Fibroblast of the conjunctiva (primary cell): ENCODE measurements at regions not wholly inside any gene's neighbourhood (a gene's known extent, or its start where the extent isn't known, plus 50 kb on each side); places are given as distances from the start of the nearest gene placed in this dataset.
"Not testable (repeated sequence)": the region's sequence is repeated elsewhere in the genome, so short reads cannot be mapped to it uniquely, and the experiment has no call there.

ENCODE experiments used
- DNase-seq: peaks from one replicate; pipeline ENCODE4 v3.0.0-alpha.2; 2010; ENCODE audit warnings: low read depth

GRCh38 chr2:219727771-219728429 is 100.5 kb downstream of the SLC4A3 start:
- no peak for DNase-seq

DNA sequence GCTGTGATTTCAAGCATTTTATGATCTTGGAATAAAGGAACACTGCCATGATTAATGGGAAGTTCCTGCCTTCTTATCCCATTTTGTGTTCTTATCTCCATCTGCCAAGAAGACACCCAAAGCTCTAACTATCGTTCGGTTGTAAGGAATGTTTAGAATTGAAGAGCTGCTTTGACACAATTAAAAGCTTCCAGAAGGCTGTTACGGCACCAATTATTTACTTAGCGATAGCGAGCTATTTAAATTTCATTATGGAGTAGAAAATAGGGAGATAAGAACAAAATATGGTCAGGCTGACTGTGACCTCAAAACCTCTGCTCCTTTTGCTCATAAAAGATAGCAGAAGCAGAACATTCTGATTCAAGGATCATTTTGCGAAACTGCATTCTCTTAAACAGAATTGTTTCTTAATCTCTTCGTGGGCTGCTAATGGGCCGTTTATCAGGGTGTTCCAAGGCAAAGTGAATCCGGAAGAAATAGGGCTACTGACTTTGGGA is 101.6 kb downstream of the SLC4A3 start:
- no peak for DNase-seq

GRCh38 chr2:219731173-219731572 is 103.7 kb downstream of the SLC4A3 start:
- no peak for DNase-seq

GRCh38 chr2:219733106-219733505 is 105.7 kb downstream of the SLC4A3 start:
- DNase-seq = no peak

- DNase-seq = no peak
Observed at GRCh38 chr2:219733746-219734145, 106.3 kb downstream of the SLC4A3 start.

- DNase-seq = peak; percentile 64
Observed at GRCh38 chr2:219736209-219736608, 108.8 kb downstream of the SLC4A3 start.

- DNase-seq = peak; percentile 6
Observed at GRCh38 chr2:219737270-219737691, 109.9 kb downstream of the SLC4A3 start.

DNA sequence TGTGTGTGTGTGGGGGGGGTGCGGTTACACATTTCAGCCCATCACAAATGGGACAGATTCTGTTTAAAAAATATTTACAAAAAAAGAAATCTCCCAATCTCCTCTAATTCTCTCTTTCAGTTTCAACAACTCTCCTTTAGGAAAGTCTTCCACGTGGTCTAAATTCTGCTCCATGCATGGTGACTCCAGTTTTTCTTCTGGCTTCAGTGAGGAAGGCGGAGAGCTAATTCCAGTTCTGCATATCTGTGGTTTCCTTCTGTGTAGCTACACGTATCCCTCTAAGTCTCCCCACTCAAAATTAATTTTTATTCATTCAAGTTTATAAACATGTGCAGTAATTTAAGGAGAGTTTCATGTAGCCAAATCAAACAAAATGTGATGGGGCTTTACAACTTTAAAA is 111.6 kb downstream of the SLC4A3 start:
- no peak for DNase-seq

DNA sequence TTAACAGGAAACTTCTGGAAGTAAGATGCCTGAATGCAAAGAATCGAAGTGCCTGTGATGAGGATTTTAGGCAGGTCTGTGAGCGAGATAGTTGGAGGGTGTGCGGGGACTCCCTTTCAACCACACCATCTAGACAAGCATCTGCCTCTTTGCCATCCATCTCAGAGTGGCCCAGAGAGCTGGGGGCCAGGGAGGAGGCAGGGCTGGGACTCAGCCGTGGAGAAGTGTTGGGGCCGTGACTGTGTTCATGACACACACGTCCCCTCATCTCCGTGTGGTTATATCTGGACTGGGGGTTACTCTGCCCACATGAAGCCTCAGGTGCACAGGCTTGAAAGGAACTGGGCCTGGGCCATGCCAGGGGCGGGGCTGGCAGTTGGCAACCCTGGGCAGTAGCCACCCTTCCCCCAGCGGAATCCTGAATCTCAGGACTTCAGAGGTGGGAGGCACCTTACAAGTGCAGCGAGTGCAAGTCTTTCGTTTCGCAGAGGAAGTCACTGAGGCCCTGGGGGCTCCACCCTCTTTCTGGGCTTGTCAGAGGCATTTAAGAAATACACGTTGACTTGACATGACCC is 112.5 kb downstream of the SLC4A3 start:
- no peak for DNase-seq

DNA sequence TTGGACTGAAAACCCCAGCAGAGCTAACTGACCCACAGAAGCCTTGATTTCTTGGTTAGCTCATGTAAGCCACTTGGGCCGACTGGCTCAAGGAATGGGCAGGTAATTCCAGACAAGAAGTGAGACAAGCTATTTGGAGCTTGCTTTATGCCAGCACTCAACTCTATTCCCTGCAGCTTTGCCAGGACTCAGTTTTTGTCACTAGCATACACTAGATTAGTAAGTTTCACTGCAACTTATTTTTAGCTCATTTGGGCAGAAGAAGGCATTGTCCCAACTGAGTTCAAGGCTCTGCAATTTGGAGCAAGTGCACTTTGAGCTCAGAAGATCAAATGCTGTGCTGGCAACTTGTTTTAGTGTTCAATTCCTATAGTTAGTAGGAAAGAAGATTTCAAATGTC is 116.1 kb downstream of the SLC4A3 start:
- no peak for DNase-seq

DNA sequence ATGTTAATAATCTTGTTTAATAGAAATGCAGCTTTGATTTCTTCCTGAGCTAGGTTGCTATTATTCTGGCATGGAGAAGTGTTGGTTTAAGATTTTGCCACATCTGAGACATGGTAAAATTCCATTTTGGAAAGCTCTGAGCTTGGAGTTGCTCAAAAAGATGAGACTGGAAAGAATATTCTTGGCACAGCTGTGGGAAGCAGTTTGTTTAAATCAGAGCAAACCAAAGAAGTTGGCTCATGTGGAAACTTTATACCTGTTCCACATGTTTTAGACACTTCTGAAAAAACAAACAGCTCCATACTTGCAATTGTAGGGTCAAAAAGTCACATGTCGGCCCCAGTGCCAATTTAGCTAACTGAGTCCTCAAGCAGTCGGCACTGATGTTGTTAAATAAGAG is 116.6 kb downstream of the SLC4A3 start:
- no peak for DNase-seq

- DNase-seq = no peak
Observed at GRCh38 chr2:219744600-219744999, 117.2 kb downstream of the SLC4A3 start.

DNA sequence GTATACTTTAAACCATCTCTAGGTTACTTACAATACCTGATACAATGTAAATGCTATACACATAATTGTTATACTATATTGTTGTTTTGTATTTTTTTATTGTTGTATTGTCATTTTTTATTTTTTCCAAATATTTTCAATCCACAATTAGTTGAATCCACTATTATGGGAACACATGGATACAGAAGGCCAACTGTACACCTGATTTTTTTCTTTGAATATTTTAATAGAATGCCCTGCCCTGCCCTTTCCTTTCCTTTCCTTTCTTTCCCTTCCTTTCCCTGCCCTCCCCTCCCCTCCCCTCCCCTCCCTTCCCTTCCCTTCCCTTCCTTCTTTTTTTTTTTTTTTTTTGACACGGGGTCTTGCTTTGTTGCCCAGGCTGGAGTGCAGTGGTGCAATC is 120.2 kb downstream of the SLC4A3 start:
- no peak for DNase-seq

- DNase-seq = no peak
Observed at GRCh38 chr2:219748671-219749570, 121.5 kb downstream of the SLC4A3 start.

- not testable (repeated sequence) for DNase-seq
Observed at GRCh38 chr2:219751121-219751520, 123.7 kb downstream of the SLC4A3 start.

GRCh38 chr2:219752726-219753125 is 125.3 kb downstream of the SLC4A3 start:
- DNase-seq = no peak

DNA sequence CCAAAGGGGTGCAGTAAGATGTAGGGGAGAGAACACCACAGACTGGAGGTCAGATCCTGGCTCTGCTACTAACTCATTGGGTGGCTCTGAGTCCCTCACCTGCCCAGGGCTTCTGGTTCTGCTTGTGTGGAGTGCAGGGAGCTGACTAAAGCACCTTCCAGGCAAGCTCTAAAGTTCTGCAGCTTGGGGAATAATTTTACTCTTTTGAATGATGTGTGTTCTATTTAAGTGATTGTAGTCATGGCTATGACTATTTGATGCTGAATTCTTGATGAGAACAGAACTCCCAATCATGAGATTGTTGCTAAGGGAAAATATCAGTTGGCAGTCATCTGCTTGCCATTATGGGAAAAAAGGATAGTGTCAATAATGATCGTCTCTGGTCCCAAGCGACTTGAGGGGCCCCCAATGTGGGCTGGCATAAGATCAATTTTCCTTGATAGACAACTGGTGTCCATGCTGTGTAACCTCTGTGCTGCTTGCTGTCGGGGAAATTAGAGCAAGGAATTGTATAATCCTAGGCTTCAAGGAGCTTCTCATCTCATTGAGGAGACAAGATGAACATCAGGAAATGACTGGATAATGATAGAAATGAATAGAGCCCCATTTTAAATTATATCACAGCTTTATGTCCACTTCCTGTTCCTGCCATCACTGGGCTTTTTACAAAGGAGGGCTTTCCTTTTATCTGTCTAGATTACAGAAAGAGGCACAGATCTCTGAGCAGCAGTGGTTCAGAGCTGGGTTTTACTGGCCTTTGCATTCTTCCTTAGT is 131.7 kb downstream of the SLC4A3 start:
- DNase-seq = no peak

DNA sequence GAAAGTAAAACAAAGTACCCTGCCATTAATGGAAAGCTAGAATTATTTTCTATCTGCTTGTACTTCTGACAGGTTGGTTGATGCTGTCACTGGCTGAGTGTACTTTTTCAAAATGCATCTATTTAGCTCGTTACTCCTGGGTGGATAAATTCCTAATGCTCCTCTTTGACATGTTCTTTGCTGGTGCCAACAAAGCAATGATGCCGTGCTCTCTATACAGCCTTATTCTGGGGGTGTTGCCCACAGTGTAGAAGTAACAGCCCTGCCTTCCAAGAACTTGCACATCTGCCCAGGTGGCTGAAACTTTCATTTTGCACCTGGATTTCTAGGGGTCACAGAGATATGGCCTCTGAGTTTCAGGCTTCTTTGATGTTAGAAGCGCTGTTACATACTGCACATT is 132.4 kb downstream of the SLC4A3 start:
- no peak for DNase-seq

GRCh38 chr2:219765231-219765911 is 137.9 kb downstream of the SLC4A3 start:
- DNase-seq = no peak

GRCh38 chr2:219766658-219767057 is 139.2 kb downstream of the SLC4A3 start:
- no peak for DNase-seq

- peak; percentile 33 for DNase-seq
Observed at GRCh38 chr2:219769090-219769910, 141.9 kb downstream of the SLC4A3 start.
